Ammon's horn (tissue), 1 donor: ENCODE measurements at regions not wholly inside any gene's neighbourhood (a gene's known extent, or its start where the extent isn't known, plus 50 kb on each side); places are given as distances from the start of the nearest gene placed in this dataset.
"Not testable (repeated sequence)": the region's sequence is repeated elsewhere in the genome, so short reads cannot be mapped to it uniquely, and the experiment has no call there.

Experiments
- DNase-seq: peaks from one replicate; pipeline ENCODE4 v3.0.0-alpha.2; 2016; ENCODE audit warnings: low spot score

DNA sequence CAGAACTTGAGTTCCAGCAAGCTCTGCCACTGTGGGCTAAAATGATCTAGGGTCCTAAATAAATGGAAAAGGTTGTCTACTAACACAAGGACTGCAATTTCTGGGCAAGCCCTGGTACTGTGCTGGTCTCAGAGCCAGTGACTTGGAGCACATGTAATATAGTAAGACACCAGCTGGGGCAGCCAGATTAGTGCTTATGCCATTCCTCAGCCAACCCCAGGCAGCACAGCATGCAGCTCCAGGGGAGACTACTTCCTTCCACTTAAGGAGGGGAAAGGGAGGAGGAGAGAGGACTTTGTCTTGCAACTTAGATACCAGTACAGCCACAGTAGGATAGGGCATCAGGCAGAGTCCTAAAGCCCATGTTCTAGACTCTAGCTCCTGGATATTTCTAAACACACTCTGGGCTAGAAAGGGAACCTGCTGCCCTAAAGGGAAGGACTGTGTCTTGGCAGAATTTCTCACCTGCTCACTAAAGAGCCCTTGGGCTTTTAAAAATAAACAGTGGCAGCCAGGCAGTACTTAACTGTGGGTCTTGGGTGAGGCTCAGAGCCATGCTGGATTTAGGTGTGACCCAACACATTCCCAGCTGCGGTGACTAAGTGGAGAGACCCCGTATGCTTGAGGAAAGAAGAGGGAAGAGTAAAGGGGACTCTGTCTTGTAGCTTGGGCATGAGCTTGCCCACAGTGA lies 223.7 kb upstream of the BCHE start:
- no peak for DNase-seq

DNA sequence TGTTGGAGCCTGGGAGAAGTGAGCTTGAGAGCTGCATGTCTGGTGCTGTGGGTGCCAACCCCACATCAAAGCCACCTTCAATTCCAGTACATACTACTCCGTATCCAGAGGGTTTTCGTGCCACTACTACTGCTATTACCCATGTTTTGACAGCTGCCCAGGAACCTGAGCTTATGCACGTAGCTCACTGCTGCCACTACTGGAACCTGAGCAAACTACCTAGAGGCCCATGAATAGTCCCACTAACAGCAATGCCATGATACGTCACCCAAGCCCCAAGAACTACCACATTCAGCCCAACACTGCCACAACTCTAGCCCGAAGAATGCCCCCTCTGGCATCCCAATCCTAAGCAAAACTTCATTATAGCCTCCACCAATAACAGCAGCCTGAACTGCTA lies 215.2 kb upstream of the BCHE start:
- no peak for DNase-seq

DNA sequence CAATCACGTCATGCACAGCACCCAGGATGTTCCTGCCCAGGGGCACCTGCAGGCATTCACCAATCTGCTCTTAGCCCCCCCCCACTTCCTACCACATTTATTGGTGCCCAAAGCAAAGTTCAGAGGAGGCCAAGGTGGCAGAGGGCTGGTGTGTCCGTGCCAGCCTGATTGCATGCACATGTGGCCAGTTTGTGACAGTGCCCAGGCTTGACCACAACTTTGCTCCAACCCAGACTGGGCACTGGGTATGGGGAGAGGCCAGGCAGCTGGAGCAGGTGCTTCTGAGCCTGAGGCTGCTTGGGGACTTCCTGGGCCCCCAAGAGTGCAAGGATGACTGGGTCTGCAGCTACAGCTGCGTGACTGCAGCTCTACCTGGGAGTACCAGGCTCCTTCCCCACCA lies 192.3 kb upstream of the BCHE start:
- DNase-seq = no peak

DNA sequence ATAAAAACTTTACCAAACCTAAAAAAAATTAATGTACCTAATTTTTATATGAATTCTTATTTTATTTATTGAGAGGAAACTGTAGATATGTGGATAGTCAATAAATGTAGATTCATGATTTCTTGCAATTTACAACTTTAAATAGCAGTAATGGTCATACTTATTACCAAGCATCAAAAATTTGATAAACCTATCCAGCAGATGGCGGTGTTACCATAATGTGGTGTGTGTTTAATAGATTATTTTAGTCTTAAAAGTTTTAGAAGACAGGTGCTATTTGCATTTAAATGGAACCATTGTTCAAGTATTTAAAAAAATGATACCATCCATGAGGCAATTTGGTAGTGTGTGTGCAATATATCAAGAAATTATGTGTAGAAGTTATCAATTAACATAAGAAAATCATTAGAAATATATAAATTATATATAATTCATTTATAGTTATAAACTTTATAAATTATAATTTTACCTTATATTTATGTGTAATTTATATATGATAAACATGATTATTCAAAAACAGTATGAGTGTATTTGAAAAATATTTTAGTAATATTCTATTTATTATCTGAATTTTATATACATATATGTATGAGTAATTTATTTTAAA lies 176.0 kb upstream of the BCHE start:
- DNase-seq = peak; percentile 12

DNA sequence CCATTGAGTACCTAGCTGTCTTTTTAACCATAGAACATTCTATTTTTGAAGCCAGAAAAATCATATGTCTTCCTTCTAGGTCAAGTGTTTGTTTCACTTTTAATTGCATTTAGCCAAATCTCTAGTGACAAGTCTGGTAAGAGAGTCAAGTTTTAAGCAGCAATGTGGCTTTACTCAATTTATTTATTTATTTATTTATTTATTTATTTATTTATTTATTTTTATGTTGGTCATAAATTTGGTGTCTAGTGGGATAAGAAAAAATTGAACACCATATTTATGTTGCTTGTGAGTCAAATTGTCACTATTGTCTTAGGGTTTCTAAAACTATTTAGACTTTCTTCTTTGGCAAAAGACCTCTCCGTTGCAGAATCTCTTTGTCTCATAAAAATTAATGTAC lies 174.5 kb upstream of the BCHE start:
- DNase-seq = no peak

DNA sequence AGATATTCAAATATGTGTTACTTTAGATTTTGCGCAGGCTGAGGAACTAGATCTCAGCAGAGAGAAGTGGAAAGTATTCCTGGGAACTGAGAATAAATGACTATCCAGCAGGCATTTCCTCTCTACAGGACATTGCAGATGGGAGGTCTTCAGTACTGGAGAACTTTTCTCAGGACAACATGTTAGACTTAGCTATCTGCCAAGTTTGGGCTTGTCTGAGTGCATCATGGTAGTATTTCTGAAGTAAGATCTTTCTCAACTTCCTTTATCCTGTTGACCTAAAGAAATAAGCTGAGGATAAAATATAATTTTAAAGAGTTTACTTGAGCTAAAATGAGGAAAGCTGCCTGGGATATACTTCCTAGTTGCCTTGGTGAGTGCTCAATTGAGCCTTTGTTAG lies 167.9 kb upstream of the BCHE start:
- DNase-seq = no peak

DNA sequence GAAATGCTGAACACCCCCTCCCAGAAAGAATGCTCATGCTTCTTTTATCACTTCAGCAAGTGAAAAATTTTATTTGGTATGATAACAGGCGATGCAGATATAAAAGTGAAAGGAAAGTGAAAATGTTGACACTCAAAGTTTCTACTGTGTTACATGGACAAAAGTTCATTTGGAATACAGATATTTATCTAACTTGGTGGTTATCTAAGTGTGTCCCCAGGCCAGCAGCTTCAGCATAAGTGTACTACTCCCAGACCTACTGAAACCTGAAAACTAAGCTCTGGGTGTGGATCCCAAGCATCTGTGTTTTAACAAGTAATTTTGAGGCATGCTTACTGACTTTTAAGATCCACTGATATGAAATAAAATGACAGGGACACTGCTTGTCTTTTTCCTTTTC lies 157.1 kb upstream of the BCHE start:
- no peak for DNase-seq

DNA sequence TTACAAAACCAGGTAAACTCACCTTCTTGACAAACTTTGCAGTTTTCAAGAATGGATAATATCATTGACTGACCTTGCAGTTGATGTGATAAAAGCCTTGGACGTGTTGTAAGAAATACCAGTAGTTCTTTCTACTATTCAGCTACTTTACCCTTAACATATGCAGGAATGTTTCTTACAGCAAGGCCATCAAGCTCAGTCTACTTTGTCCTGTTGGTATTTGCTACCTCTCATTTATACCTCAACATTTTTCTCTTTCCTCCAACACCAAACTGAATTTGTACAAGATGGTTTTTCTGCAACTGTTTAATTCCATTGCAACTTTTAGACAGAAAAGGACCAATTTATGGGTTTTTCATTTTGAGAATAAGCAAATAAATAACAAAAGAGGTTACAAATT lies 147.4 kb upstream of the BCHE start:
- DNase-seq = no peak

DNA sequence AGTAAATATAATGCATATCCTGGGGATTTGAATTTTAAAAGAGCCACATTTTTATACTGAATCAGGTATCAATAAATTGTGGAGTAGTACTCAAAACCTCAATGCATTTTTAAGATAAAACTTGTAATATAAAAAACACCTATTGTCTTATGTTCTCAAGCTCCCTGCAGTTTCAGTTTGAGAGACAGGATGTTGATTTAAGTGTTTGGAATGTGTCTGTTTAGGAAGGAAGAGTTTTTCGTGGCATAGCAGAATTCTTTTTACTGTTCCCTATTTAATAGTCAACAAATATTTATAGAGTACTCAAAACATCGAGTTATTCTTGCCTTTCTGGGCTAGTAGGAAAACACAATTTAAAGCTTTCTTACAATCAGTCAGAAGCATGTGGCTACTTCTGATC lies 146.1 kb upstream of the BCHE start:
- no peak for DNase-seq

DNA sequence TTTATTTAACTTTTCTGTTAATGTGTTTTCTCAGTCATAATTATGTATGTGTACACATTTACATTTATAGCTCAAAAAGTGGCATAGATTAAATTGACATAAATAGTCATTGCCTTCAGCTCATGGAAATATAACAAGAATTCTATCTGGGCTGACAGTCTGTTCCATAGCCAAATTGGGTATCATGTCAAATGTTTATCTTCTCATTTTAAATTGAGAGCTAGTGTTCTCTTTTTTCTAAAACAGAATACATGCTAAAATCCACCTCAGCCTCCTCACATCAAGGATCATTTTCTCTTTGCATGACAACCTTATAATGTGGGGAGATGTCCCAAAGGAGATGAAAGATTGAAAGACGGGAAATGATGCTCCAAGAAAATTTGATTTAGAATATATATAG lies 144.1 kb upstream of the BCHE start:
- no peak for DNase-seq

DNA sequence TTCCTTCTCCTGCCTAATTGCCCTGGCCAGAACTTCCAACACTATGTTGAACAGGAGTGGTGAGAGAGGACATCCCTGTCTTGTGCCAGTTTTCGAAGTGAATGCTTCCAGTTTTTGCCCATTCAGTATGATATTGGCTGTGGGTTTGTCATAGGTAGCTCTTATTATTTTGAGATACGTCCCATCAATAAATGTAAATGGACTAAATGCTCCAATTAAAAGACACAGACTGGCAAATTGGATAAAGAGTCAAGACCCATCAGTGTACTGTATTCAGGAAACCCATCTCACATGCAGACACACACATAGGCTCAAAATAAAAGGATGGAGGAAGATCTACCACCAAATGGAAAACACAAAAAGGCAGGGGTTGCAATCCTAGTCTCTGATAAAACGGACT lies 123.6 kb upstream of the BCHE start:
- not testable (repeated sequence) for DNase-seq

DNA sequence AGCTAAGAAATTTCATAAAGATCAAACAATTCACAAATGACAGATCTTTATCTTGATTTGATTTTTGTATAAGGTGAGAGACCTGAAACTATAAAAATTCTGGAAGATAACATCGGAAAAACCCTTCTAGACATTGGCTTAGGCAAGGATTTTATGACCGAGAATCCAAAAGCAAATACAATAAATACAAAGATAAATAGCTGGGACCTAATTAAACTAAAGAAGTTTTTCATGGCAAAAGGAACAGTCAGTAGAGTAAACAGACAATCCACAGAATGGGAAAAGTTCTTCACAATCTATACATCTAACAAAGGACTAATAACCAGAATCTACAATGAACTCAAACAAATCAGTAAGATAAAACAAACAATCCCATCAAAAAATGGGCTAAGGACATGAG lies 116.9 kb upstream of the BCHE start:
- DNase-seq = no peak

DNA sequence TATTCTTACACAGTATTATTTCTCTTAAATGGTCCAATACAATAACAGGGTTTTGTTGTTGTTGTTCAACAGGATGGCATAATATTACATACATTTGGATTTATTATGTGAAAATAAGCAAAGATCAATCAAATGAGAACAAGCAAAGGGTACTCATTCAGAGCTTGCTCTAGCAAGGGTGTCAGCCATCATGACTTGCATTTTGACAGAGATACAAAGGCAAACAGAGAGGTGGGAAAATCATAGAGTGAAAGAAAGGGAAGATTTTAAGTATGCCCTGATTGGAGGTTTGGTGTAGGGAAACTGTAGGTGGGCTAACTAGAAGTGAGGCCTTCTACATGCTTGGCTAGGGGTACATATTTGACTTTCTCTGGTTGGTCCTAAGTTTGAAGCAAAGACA lies 109.1 kb upstream of the BCHE start:
- DNase-seq = no peak

DNA sequence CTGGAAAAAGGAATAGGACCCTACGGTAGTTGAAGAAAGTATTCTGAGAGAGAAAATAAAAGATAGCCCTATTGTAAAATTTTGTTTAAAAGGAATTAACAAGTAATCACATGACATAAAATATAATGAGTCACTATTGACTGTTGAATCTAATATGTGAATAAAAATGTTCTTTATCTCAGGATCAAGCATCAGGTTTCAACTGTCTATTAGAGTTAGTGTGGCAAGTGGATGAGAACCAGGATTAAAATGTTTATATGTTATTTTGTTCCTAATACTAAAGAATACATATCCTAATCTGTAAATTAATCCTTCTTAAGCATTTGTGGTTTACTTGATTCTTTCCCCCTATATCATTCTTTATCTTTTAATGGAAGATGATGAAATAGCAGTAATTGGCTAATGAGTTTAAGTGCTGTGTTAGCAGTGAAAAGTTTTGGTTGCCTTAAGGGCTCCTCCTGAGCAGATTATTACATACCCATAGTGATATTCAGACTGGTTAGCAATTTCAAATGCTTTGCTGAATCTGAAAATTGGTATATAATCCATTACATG lies 101.8 kb upstream of the BCHE start:
- no peak for DNase-seq

DNA sequence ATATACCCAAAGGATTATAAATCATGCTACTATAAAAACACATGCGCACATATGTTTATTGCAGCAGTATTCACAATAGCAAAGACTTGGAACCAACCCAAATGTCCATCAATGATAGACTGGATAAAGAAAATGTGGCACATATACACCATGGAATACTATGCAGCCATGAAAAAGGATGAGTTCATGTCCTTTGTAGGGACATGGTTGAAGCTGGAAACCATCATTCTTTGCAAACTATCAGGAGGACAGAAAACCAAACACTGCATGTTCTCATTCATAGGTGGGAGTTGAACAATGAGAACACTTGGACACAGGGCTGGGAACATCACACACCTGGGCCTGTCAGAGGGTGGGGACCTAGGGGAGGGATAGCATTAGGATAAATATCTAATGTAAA lies 98.9 kb upstream of the BCHE start:
- DNase-seq = not testable (repeated sequence)

DNA sequence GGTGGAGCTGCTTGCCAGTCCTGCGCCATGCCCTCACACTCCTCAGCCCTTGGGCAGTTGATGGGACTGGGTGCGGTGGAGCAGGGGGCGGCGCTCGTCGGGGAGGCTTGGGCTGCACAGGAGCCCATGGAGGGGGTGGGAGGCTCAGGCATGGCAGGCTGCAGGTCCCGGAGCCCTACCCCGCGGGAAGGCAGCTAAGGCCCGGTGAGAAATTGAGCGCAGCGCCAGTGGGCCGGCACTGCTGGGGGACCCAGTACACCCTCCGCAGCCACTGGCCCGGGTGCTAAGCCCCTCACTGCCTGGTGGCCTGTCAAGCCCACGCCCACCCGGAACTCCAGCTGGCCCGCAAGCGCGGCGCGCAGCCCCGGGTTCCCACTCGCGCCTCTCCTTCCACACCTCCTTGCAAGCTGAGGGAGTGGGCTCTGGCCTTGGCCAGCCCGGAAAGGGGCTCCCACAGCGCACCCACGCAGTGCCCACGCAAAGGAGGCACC lies 87.1 kb upstream of the BCHE start:
- DNase-seq = not testable (repeated sequence)

DNA sequence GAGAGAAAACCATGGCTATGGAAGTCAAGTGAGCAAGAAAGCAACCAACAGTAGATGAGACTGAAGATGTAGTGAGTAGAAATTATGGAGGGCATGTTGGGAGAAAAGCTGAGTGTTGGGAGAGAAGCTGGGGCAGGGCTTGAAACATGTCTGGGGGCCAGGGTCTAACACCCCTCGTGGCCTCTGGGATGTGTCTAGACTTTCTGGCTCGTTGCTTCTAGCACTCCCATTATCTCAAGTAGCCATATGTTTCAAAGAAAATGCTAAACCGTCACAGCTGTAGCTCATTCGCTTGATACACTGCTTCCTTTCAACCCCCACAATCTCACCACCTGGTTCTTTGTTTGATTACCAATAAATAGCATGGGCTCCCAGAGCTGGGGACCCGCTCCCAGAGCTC lies 83.8 kb upstream of the BCHE start:
- DNase-seq = no peak

DNA sequence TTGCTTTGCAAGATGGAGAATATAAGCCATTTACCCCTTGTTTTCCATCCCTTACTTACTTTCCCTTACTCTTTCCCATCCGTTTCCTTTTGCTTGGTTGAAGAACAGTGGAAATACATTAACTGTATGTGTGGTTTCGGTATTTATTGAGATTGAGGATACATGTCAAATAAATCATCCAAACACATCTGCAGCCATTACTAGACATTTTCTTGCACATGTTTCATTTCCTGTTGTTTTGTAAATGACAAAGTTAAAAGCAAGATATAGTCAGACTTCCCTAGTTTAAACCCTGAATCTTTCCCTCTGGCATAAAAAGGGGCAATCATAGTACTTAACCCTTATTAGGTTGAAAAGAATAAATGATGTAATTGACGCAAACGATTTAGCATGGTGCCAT lies 82.1 kb upstream of the BCHE start:
- DNase-seq = no peak

DNA sequence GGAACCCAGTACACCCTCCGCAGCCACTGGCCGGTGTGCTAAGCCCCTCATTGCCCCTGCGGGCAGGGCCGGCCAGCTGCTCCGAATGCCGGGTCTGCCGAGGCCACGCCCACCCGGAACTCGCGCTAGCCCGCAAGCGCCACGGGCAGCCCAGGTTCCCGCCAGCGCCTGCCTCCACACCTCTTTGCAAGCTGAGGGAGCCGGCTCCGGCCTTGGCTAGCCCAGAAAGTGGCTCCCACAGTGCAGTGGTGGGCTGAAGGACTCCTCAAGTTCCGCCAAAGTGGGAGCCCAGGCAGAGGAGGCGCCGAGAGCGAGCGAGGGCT lies 81.4 kb upstream of the BCHE start:
- DNase-seq = no peak

DNA sequence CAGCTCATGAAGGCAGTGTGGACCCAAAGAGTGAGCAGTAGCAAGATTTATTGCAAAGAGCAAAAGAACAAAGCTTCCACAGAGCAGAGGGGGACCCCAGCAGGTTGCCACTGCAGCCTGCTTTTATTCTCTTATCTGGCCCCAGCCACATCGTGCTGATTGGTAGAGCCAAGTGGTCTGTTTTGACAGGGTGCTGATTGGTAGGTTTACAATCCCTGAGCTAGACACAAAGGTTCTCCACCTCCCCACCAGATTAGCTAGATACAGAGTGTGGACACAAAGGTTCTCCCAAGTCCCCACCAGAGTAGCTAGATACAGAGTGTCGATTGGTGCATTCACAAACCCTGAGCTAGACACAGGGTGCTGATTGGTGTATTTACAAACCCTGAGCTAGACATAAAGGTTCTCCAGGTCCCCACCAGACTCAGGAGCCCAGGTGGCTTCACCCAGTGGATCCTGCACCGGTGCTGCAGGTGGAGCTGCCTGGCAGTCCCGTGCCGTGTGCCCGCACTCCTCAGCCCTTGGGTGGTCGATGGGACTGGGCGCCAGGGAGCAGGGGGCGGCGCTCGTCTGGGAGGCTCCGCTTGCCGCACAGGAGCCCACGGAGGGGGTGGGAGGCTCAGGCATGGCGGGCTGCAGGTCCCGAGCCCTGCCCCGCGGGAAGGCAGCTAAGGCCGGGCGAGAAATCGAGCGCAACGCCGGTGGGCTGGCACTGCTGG lies 80.9 kb upstream of the BCHE start:
- not testable (repeated sequence) for DNase-seq

DNA sequence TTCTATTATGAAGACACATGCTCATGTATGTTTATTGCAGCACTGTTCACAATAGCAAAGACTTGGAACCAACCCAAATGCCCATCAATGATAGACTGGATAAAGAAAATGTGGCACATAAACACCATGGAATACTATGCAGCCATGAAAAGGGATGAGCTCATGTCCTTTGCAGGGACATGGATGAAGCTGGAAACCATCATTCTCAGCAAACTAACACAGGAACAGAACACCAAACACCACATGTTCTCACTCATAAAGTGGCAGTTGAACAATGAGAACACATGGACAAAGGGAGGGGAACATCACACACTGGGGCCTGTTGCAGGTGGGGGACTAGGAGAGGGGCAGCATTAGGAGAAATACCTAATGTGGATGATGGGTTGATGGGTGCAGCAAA lies 77.9 kb upstream of the BCHE start:
- DNase-seq = not testable (repeated sequence)

DNA sequence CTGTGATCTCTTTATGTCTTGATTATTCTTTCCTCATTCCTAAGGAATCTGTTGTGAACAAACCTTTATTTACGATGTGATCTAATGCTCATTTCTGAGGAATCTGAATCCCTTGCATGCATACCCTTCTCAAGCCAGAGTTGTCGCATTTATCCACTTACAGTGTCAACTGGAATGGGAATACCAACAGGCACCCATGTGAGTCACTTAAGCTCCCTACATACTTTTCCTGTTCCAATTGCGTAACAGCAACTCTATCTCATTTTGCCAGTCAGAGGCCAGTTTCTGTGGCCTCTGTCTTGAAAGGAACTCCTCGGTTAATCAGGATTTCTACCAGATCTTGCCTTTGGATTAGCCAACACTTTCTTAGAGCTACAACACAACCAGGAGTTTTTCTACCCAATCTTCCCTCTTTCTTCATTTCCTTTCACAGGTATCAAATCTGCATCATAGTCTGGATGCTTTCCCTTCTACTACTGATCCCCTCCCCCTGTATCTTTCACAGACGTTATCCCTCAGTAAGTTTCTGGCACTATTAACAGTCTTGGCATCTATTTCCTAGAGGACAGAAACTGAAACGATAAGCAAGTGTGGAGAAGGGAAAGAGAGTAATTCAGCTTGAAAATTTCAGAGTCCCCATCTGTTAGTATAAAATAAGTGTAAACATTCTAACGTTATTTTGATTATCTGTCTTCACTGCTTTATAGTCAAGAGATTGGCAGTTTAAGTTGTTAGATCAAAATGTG lies 66.8 kb upstream of the BCHE start:
- DNase-seq = no peak

DNA sequence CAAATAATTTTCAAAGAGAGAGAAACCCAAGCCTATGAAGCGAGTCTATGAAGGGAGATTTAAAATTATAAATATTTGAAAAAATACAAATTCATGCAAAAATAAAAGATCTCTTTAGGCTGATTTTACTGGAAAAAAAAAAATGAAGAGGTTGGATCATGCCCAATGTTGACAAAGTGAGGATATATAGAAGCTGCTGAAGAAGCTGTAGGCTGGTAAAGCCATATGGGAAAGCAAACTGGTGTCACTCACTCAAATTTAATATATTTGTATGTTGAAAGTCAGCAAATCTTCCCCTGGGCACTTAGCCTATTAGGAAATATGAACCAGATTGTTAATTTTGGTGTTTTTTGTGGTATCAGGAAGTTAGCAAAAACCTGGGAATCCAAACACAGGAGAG lies 61.8 kb upstream of the BCHE start:
- no peak for DNase-seq
